HG02571 (cell line): ENCODE measurements at regions not wholly inside any gene's neighbourhood (a gene's known extent, or its start where the extent isn't known, plus 50 kb on each side); places are given as distances from the start of the nearest gene placed in this dataset.

ENCODE experiments used
- ATAC-seq: cut with Tn5 transposase; IDR thresholded peaks from one replicate; pipeline ENCODE4 v1.9.1; 2021; ENCODE audit warnings: mild to moderate bottlenecking, moderate library complexity; ENCODE audit not compliant: unreplicated experiment

GRCh38 chr13:22161871-22162270 lies 491.0 kb downstream of the FGF9 start:
- ATAC-seq, result peak; percentile 86

- ATAC-seq, result peak; percentile 61
Observed at GRCh38 chr13:22162889-22163288, 492.0 kb downstream of the FGF9 start.

- ATAC-seq, result no peak
Observed at GRCh38 chr13:22168437-22169190, 497.7 kb downstream of the FGF9 start.

GRCh38 chr13:22169473-22169872 lies 498.6 kb downstream of the FGF9 start:
- no peak for ATAC-seq

- ATAC-seq, result no peak
Observed at GRCh38 chr13:22173610-22174009, 502.7 kb downstream of the FGF9 start.

- no peak for ATAC-seq
Observed at GRCh38 chr13:22175241-22175640, 504.4 kb downstream of the FGF9 start.

- ATAC-seq, result no peak
Observed at GRCh38 chr13:22175815-22176214, 504.9 kb downstream of the FGF9 start.

GRCh38 chr13:22176968-22177520 lies 506.2 kb downstream of the FGF9 start:
- no peak for ATAC-seq

- ATAC-seq, result no peak
Observed at GRCh38 chr13:22178878-22179277, 508.0 kb downstream of the FGF9 start.

- no peak for ATAC-seq
Observed at GRCh38 chr13:22187329-22187728, 516.5 kb downstream of the FGF9 start.

GRCh38 chr13:22189176-22190048 lies 518.5 kb downstream of the FGF9 start:
- no peak for ATAC-seq

GRCh38 chr13:22193070-22193469 lies 522.2 kb downstream of the FGF9 start:
- ATAC-seq, result no peak

GRCh38 chr13:22194106-22194805 lies 523.4 kb downstream of the FGF9 start:
- ATAC-seq, result no peak

GRCh38 chr13:22195726-22196125 lies 524.9 kb downstream of the FGF9 start:
- no peak for ATAC-seq

- ATAC-seq, result no peak
Observed at GRCh38 chr13:22196777-22197176, 525.9 kb downstream of the FGF9 start.

GRCh38 chr13:22198001-22198400 lies 527.1 kb downstream of the FGF9 start:
- no peak for ATAC-seq

- no peak for ATAC-seq
Observed at GRCh38 chr13:22198641-22199217, 527.9 kb downstream of the FGF9 start.

- ATAC-seq, result no peak
Observed at GRCh38 chr13:22200440-22200839, 529.6 kb downstream of the FGF9 start.

GRCh38 chr13:22201375-22201925 lies 530.6 kb downstream of the FGF9 start:
- ATAC-seq, result no peak

GRCh38 chr13:22210134-22210930 lies 539.5 kb downstream of the FGF9 start:
- ATAC-seq, result no peak
